Astrocyte of the spinal cord (primary cell): ENCODE measurements at regions not wholly inside any gene's neighbourhood (a gene's known extent, or its start where the extent isn't known, plus 50 kb on each side); places are given as distances from the start of the nearest gene placed in this dataset.
"Not testable (repeated sequence)": the region's sequence is repeated elsewhere in the genome, so short reads cannot be mapped to it uniquely, and the experiment has no call there.

ENCODE experiments used
- DNase-seq: peaks from one replicate; pipeline ENCODE4 v3.0.0; 2011; ENCODE audit warnings: low read depth, low spot score
- H3K4me3 ChIP-seq: 2 replicates; pipeline ENCODE4 v1.5.1; 2011; ENCODE audit warnings: low read depth, mild to moderate bottlenecking, low read length, moderate library complexity
- in situ Hi-C: cut with HindIII; loops from 2 replicates; pipeline ENCODE4 v1.10.0; 2017; ENCODE audit warnings: low sequenced_read_pairs
- TF ChIP-seq, protein P1 (sequence below): IDR thresholded peaks from 2 replicates; pipeline ENCODE4 v1.5.1; 2012; ENCODE audit warnings: low read depth, mild to moderate bottlenecking, low read length, inconsistent platforms

DNA sequence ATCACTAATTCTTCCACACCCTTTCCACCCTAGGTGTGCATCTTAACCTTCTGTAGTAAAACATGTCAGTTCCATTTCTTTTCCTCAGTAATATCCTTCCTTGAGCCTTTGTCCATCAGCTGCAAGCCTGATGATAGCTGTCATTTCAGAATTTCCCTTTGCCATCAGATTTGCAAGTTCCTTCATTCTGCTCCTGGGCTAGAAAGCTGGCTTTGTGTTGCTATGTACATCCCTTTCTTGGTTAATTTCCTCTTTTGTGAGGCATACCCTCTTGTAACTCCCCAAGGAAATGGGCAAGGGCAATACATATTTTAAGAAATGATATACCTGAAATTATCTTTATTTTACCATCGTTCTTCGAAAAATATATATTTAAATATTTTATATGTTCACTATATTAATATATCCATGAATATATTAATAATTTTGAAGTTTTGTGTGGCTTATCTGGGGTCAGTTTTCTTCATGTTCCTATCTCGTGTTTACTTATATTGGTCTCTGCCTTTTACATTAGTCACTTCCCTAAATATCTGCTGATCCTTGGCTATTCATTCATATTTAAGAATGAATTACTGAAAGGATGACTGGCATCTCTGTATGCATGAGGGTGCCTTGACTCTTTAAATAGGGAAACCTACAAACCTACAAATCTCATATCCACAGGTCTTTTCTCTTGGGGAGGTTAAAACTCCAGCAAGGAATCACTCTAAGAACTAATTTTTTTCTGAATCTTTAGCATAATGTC lies 143.8 kb downstream of the ZNF22 start:
- no peak overlapping the region for H3K4me3 ChIP-seq
- no peak for DNase-seq
- in situ Hi-C loops, result no loop called here
- TF ChIP-seq, protein P1, sequence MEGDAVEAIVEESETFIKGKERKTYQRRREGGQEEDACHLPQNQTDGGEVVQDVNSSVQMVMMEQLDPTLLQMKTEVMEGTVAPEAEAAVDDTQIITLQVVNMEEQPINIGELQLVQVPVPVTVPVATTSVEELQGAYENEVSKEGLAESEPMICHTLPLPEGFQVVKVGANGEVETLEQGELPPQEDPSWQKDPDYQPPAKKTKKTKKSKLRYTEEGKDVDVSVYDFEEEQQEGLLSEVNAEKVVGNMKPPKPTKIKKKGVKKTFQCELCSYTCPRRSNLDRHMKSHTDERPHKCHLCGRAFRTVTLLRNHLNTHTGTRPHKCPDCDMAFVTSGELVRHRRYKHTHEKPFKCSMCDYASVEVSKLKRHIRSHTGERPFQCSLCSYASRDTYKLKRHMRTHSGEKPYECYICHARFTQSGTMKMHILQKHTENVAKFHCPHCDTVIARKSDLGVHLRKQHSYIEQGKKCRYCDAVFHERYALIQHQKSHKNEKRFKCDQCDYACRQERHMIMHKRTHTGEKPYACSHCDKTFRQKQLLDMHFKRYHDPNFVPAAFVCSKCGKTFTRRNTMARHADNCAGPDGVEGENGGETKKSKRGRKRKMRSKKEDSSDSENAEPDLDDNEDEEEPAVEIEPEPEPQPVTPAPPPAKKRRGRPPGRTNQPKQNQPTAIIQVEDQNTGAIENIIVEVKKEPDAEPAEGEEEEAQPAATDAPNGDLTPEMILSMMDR, result no peak

DNA sequence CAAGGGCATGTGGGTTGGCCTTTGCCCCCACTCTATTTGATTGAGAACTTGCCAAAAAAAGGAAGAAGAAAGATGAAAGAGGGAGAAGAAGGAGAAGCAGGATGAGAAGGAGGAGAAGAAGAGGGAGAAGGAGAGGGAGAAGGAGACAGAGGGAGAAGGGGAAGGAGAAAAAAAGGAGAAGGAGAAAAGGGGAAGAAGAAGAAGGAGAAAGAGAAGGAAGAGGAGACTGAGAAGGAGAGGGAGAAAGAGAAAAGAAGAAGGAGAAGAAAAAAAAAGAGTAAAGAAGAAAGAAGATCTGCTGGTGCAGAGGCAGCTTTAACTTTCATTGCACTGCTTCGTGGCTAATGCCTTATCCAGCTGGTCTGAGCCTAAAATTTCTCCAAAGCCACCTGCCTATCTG lies 144.4 kb downstream of the ZNF22 start:
- H3K4me3 ChIP-seq, DNase-seq, in situ Hi-C loops: not testable (repeated sequence)

DNA sequence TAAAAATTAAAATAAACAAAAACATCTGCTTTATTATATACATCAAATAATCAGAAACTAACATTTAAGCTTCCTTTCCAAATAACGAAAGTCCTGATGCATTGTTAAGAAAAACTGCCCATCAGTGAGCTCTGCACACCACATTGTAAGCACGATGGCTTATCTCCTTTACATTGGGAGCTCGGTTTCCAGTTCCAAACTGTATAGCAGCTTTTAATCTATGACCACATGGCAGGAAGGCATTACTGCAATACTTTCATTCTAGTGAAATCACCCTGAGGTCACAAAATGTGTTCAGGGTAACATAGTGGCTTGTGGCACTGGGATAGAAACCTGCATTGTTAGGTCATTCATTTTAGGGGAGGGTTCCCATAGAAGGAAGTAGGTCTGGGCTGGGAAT lies 146.3 kb downstream of the ZNF22 start:
- TF ChIP-seq, protein P1, result no peak

GRCh38 chr10:45150997-45151396 lies 150.3 kb downstream of the ZNF22 start:
- no peak for DNase-seq
- H3K4me3 ChIP-seq, result no peak overlapping the region
- TF ChIP-seq, protein P1, result no peak
- in situ Hi-C loops, result no loop called here

More for the DNA sequence above, 146.3 kb downstream of the ZNF22 start:
- DNase-seq, result no peak
- in situ Hi-C loops, result no loop called here
- H3K4me3 ChIP-seq, result no peak overlapping the region

- in situ Hi-C loops, result no loop called here
- no peak for DNase-seq
- no peak overlapping the region for H3K4me3 ChIP-seq
- TF ChIP-seq, protein P1, result no peak
Measured at GRCh38 chr10:45151467-45152214, 150.9 kb downstream of the ZNF22 start.

DNA sequence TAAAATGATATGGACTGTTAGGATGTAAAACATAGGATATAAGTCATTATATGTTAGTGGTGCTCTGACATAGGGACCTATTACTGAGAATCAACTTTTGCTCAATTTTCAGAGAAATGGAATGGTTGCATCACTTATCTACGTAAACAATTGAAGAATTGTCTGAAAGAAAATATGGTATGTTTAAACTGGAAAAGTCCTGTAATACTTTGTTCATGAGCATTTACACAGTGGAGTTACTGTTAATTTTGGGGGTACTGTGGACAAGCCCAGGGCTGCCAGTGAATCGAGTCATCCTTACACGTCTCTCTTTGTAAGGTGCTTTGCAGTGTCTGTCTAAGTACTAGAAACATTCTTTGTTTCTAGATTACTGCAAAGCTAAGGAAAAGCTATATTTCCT lies 152.0 kb downstream of the ZNF22 start:
- TF ChIP-seq, protein P1, result no peak
- H3K4me3 ChIP-seq, result no peak overlapping the region
- no peak for DNase-seq
- in situ Hi-C loops, result no loop called here

- TF ChIP-seq, protein P1, result no peak
- H3K4me3 ChIP-seq, result no peak overlapping the region
- DNase-seq, result no peak
- in situ Hi-C loops, result no loop called here
Measured at GRCh38 chr10:45154502-45154901, 153.8 kb downstream of the ZNF22 start.
